Esophagus muscularis mucosa (tissue), 3 donors: ENCODE measurements at regions not wholly inside any gene's neighbourhood (a gene's known extent, or its start where the extent isn't known, plus 50 kb on each side); places are given as distances from the start of the nearest gene placed in this dataset.

Experiments used
- CTCF ChIP-seq, 3 experiments: fragments of 200-600 bp in 2 of 3; fragments of 450-650 bp in 1 of 3; sonication (generic) in 2 of 3; IDR thresholded peaks; one replicate each; pipeline ENCODE4 v1.5.1; 2017 to 2019; ENCODE audit warnings: antibody characterized with exemption in 3 of 3, mild to moderate bottlenecking in 2 of 3, moderate library complexity in 1 of 3
- POLR2A ChIP-seq: fragments of 450-650 bp; IDR thresholded peaks from one replicate; pipeline ENCODE4 v1.6.1; 2017; ENCODE audit warnings: antibody characterized with exemption, moderate library complexity, mild to moderate bottlenecking, low read depth

GRCh38 chr11:69986830-69987229 lies 91.3 kb upstream of the ANO1 start:
- TF ChIP-seq CTCF (IDR thresholded peaks at IDR 0.05) = no peak
- TF ChIP-seq POLR2A = no peak
